Keratinocyte (primary cell): ENCODE measurements at regions not wholly inside any gene's neighbourhood (a gene's known extent, or its start where the extent isn't known, plus 50 kb on each side); places are given as distances from the start of the nearest gene placed in this dataset.

ENCODE experiments used
- DNase-seq: peaks from one replicate; pipeline ENCODE4 v3.0.0-alpha.2; 2011; ENCODE audit warnings: low read depth, missing footprints, low spot score
- FAIRE-seq: peaks from 2 replicates; lab custom pipeline; 2011; peaks lifted over from hg19 to GRCh38; lab: Jason Lieb, UNC
- H2AFZ ChIP-seq: 2 replicates; pipeline ENCODE4 v1.6.0; 2012; ENCODE audit warnings: low read length, control low read depth, inconsistent platforms; ENCODE audit not compliant: control insufficient read depth
- H3K27ac ChIP-seq: 2 replicates; pipeline ENCODE4 v1.5.1; 2011; ENCODE audit warnings: low read length; ENCODE audit not compliant: control insufficient read depth, insufficient read depth
- H3K27me3 ChIP-seq: 3 replicates; pipeline ENCODE4 v1.6.0; 2011; ENCODE audit warnings: low read length; ENCODE audit not compliant: control insufficient read depth, insufficient read depth; ENCODE audit errors: extremely low read depth
- H3K36me3 ChIP-seq, 2 experiments: 2 replicates in 1 of 2; 3 replicates in 1 of 2; pipeline ENCODE4 v1.5.1; 2011; ENCODE audit warnings: low read length in 2 of 2, mild to moderate bottlenecking in 1 of 2; ENCODE audit not compliant: control insufficient read depth in 2 of 2, insufficient read depth in 2 of 2; ENCODE audit errors: extremely low read depth in 1 of 2
- H3K4me1 ChIP-seq: 3 replicates; pipeline ENCODE4 v1.5.1; 2011; ENCODE audit warnings: low read length; ENCODE audit not compliant: control insufficient read depth, insufficient read depth; ENCODE audit errors: extremely low read depth
- H3K4me2 ChIP-seq: 3 replicates; pipeline ENCODE4 v1.6.0; 2011; ENCODE audit warnings: low read depth, low read length; ENCODE audit not compliant: control insufficient read depth, insufficient read depth; ENCODE audit errors: extremely low read depth
- H3K4me3 ChIP-seq, 3 experiments: fragments of 200-600 bp in 1 of 3; sonication (generic) in 1 of 3; 2 replicates in 2 of 3; 3 replicates in 1 of 3; pipeline ENCODE4 v1.5.1; 2011 to 2016; ENCODE audit warnings: low read length in 3 of 3, mild to moderate bottlenecking in 3 of 3, control low read depth in 2 of 3, inconsistent platforms in 1 of 3, low read depth in 1 of 3, mixed read lengths in 1 of 3, mixed run types in 1 of 3, moderate library complexity in 1 of 3; ENCODE audit not compliant: control insufficient read depth in 2 of 3, insufficient read depth in 2 of 3; ENCODE audit errors: extremely low read depth in 1 of 3
- H3K79me2 ChIP-seq: 2 replicates; pipeline ENCODE4 v1.6.0; 2012; ENCODE audit warnings: low read length; ENCODE audit not compliant: control insufficient read depth, insufficient read depth
- H3K9ac ChIP-seq: 3 replicates; pipeline ENCODE4 v1.6.0; 2011; ENCODE audit warnings: low read length; ENCODE audit not compliant: control insufficient read depth, insufficient read depth; ENCODE audit errors: extremely low read depth
- H3K9me1 ChIP-seq: 3 replicates; pipeline ENCODE4 v1.6.0; 2011; ENCODE audit warnings: low read length; ENCODE audit not compliant: control insufficient read depth, insufficient read depth; ENCODE audit errors: extremely low read depth
- H3K9me3 ChIP-seq: 2 replicates; pipeline ENCODE4 v1.5.1; 2012; ENCODE audit warnings: low read depth, low read length; ENCODE audit not compliant: control insufficient read depth
- H4K20me1 ChIP-seq: 3 replicates; pipeline ENCODE4 v1.6.0; 2011; ENCODE audit warnings: low read length; ENCODE audit not compliant: control insufficient read depth, insufficient read depth; ENCODE audit errors: extremely low read depth
- CTCF ChIP-seq, 3 experiments: IDR thresholded peaks in 1 of 3; conservative IDR thresholded peaks in 1 of 3; optimal IDR thresholded peaks in 1 of 3; 2 replicates in 2 of 3; 3 replicates in 1 of 3; pipeline versions ENCODE3 to v1.5.1; 2011; ENCODE audit warnings: low read length in 3 of 3, mild to moderate bottlenecking in 3 of 3, moderate library complexity in 2 of 3, control low read depth in 1 of 3, inconsistent platforms in 1 of 3; ENCODE audit not compliant: insufficient read depth in 2 of 3; ENCODE audit errors: extremely low read depth in 1 of 3
- EZH2 ChIP-seq: IDR thresholded peaks from one replicate; pipeline ENCODE4 v1.6.1; 2012; ENCODE audit warnings: inconsistent platforms, mild to moderate bottlenecking, low read length, moderate library complexity
- dilution Hi-C: fragments of 300-500 bp; cut with MboI; formaldehyde crosslinking; loops from one replicate; pipeline ENCODE4 v1.7.0; 2020; ENCODE audit warnings: low sequenced_read_pairs; ENCODE audit not compliant: extremely low pct_ligation_motif_present

- Histone ChIP-seq H3K27me3 (no peaks in the 10 kb centered on the region), H3K79me2 (no peaks in the 10 kb centered on the region), H4K20me1 (no peaks in the 10 kb centered on the region), H3K4me1 (no peaks in the 10 kb centered on the region), H3K9me1 (no peaks in the 10 kb centered on the region), H2AFZ (no peak overlapping the region), H3K36me3 (no peaks in the 10 kb centered on the region), H3K9ac (no peak overlapping the region), H3K4me2 (no peak overlapping the region), H3K9me3 (no peaks in the 10 kb centered on the region), H3K27ac (no peak overlapping the region), H3K4me3 (no peak overlapping the region)
- FAIRE-seq (no peak), DNase-seq (no peak)
- dilution Hi-C loops, result no loop called here
- TF ChIP-seq EZH2 (no peak), CTCF (optimal IDR thresholded peaks at IDR 0.05 in 1 of 3, IDR thresholded peaks at IDR 0.05 in 1 of 3, conservative IDR thresholded peaks at IDR 0.05 in 1 of 3; ENCODE audit: extremely low read depth in 1 of 3, insufficient read depth in 2 of 3, low read length in 3 of 3) (no peak)
Observed at GRCh38 chr14:49991491-49991890, 98.6 kb downstream of the ARF6 start.

GRCh38 chr14:49992036-49992435 lies 99.2 kb downstream of the ARF6 start:
- no peak for TF ChIP-seq CTCF (optimal IDR thresholded peaks at IDR 0.05 in 1 of 3, IDR thresholded peaks at IDR 0.05 in 1 of 3, conservative IDR thresholded peaks at IDR 0.05 in 1 of 3; ENCODE audit: extremely low read depth in 1 of 3, insufficient read depth in 2 of 3, low read length in 3 of 3)
- TF ChIP-seq EZH2, result no peak

More at GRCh38 chr14:49992036-49992435, 99.2 kb downstream of the ARF6 start:
- Histone ChIP-seq H4K20me1 (no peaks in the 10 kb centered on the region), H3K9me1 (no peaks in the 10 kb centered on the region), H3K4me2 (no peak overlapping the region), H2AFZ (no peak overlapping the region), H3K79me2 (no peaks in the 10 kb centered on the region), H3K9me3 (no peaks in the 10 kb centered on the region), H3K27ac (no peak overlapping the region), H3K4me3 (no peak overlapping the region), H3K27me3 (no peaks in the 10 kb centered on the region), H3K9ac (no peak overlapping the region), H3K4me1 (no peaks in the 10 kb centered on the region), H3K36me3 (no peaks in the 10 kb centered on the region)
- dilution Hi-C loops, result no loop called here
- FAIRE-seq (no peak), DNase-seq (no peak)
